Muscle layer of duodenum (tissue), 2 donors: ENCODE measurements at regions not wholly inside any gene's neighbourhood (a gene's known extent, or its start where the extent isn't known, plus 50 kb on each side); places are given as distances from the start of the nearest gene placed in this dataset.

Experiments used
- H3K27ac ChIP-seq: one replicate; pipeline ENCODE4 v1.7.0; 2013; ENCODE audit warnings: mild to moderate bottlenecking, low read length
- H3K27me3 ChIP-seq: one replicate; pipeline ENCODE4 v1.7.0; 2013; ENCODE audit warnings: low read depth, mild to moderate bottlenecking, control low read depth, low read length
- H3K36me3 ChIP-seq, 2 donors: one replicate each; pipeline ENCODE4 v1.7.0; 2013; ENCODE audit warnings: low read length in 2 of 2, control low read depth in 1 of 2, mild to moderate bottlenecking in 1 of 2; ENCODE audit not compliant: insufficient read depth in 2 of 2, control insufficient read depth in 1 of 2
- H3K4me1 ChIP-seq, 2 donors: one replicate each; pipeline ENCODE4 v1.7.0; 2013; ENCODE audit warnings: low read length in 2 of 2, mild to moderate bottlenecking in 2 of 2, control low read depth in 1 of 2, moderate library complexity in 1 of 2; ENCODE audit not compliant: insufficient read depth in 2 of 2, control insufficient read depth in 1 of 2
- H3K4me3 ChIP-seq, 2 donors: one replicate each; pipeline ENCODE4 v1.7.0; 2013; ENCODE audit warnings: low read length in 2 of 2, low read depth in 1 of 2, mild to moderate bottlenecking in 1 of 2
- H3K9me3 ChIP-seq, 2 donors: one replicate each; pipeline ENCODE4 v1.7.0; 2013; ENCODE audit warnings: low read length in 2 of 2, control low read depth in 1 of 2, mild to moderate bottlenecking in 1 of 2; ENCODE audit not compliant: control insufficient read depth in 1 of 2
- donor health status: healthy.

- H3K4me1 ChIP-seq: no peaks in the 10 kb centered on the region
- H3K27ac ChIP-seq: no peak overlapping the region
- no peaks in the 10 kb centered on the region for H3K27me3 ChIP-seq
- no peaks in the 10 kb centered on the region for H3K36me3 ChIP-seq
- no peaks in the 10 kb centered on the region for H3K9me3 ChIP-seq
- no peak overlapping the region for H3K4me3 ChIP-seq
Measured at GRCh38 chr2:133952896-133953295, 301.0 kb upstream of the MGAT5 start.

DNA sequence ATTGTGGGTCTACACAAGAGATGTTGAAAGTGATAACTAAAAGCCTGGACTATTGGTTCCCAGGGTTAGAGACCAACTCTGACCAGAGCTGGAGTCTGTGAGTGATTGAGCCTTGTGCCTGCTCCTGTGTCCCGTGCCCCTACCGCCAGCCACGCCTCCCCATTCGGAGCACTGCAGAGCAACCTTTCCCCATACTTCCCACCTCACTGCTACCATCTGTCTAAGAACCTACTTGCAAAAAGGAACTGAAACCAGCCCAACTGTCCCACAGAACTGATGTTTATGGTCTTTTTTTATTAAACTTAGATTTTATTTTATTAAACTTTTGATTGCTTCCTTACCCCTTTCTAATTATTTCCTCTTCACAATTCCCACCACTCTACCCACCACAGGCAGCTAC lies 300.3 kb upstream of the MGAT5 start:
- Histone ChIP-seq H3K9me3 (no peaks in the 10 kb centered on the region), H3K4me1 (no peaks in the 10 kb centered on the region), H3K36me3 (no peaks in the 10 kb centered on the region), H3K27ac (no peak overlapping the region), H3K4me3 (no peak overlapping the region), H3K27me3 (no peaks in the 10 kb centered on the region)

- Histone ChIP-seq H3K36me3 (no peaks in the 10 kb centered on the region), H3K27me3 (no peaks in the 10 kb centered on the region), H3K9me3 (no peaks in the 10 kb centered on the region), H3K4me1 (no peaks in the 10 kb centered on the region), H3K4me3 (no peak overlapping the region), H3K27ac (no peak overlapping the region)
Measured at GRCh38 chr2:133954636-133955035, 299.2 kb upstream of the MGAT5 start.

DNA sequence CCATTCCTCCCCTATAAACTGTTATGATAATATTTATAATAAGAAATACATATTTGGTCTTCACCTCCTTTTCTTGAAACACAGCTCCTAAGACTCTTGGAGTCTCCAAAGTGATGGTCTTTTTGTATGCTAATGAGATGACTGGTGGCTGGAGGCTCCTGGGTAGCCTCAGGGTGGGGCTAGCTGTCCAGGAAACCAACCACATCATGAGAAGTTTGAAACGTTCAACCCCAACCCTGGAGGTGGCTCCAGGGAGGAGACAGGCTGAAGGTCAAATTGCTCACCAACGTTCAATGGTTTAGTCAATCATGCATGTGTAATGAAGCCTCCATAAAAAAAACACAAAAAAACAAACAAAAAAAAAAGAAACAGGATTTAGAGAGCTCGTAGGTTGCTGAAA lies 298.7 kb upstream of the MGAT5 start:
- Histone ChIP-seq H3K4me3 (no peak overlapping the region), H3K27ac (no peak overlapping the region), H3K36me3 (no peaks in the 10 kb centered on the region), H3K27me3 (no peaks in the 10 kb centered on the region), H3K4me1 (no peaks in the 10 kb centered on the region), H3K9me3 (no peaks in the 10 kb centered on the region)

DNA sequence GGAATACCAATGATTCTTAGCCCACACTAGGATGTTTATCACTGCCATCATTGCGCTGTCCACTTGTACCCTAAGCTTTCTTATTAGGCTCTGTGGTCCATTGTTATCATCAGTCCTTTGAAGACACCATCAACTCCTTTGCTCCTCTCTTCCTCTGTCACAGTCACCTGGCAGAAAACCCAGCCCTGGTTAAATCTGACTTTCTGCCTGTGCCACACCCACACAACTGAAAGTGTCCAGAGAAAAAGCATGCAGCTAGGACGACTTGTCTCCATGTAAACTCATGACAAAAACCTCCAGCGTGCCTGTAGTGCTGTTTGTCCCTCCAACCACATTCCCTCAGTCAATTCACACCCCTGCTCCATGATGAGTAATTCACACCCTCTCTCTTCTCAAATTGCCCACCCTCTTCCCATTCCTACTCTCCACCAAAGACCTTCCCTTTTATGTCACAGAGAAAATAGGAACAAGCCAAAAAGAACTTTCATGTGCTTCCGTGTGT lies 297.4 kb upstream of the MGAT5 start:
- Histone ChIP-seq H3K27me3 (no peaks in the 10 kb centered on the region), H3K36me3 (no peaks in the 10 kb centered on the region), H3K4me3 (no peak overlapping the region), H3K9me3 (no peaks in the 10 kb centered on the region), H3K27ac (no peak overlapping the region), H3K4me1 (no peaks in the 10 kb centered on the region)

DNA sequence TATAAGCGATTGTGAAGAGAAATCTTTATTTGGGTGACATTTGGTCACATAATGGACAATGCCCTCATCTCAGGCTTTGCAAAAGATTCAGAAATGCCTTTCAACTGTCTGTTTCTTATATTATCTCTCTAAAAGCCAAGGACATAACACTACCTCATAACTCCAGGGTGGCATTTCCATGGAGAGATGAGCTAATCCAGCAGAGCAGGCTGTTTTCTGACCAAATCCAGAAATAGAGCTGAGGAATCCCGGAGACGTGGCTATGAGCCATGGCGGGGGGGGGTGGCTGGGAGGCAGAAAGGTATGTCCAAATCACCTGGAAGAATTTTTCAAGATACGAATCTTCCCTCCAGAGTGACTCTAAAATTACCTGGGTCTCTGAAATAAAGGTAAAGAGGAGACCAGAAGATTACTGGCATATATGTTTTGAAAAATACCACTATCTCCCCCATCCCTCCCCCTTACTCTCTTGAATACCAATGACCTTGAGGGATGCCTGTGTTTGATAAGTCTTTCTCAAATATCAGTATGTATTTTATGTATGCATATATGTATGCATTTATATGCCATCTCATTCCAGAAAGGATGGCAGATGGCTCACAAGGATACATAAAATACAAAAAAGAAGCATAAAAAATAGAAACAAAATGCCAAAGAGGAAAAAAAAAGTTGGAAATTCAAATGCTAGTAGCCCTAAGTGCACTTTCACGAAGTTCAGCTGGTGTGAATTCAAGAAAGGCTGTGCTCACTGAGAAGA lies 296.0 kb upstream of the MGAT5 start:
- Histone ChIP-seq H3K4me1 (no peaks in the 10 kb centered on the region), H3K9me3 (no peaks in the 10 kb centered on the region), H3K4me3 (no peak overlapping the region), H3K27ac (no peak overlapping the region), H3K27me3 (no peaks in the 10 kb centered on the region), H3K36me3 (no peaks in the 10 kb centered on the region)

DNA sequence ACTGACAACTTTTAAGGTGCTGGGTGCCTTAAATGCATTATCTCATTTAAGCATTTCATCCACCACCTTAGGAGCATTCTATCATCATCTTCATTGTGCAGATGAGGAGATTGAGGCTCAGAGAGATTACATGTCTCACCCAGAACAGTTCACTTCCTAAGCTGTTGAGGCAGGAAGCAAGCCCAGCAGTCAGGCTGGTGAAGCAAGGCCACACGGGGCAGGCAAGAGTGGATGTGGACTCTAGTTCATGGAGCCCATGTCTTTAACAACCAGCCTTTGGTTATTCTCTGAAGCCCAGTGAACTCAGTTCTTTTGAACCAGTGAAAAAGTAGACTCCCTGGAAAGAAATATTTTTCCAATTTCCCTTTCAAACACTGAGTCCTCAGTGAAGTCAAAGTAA lies 294.8 kb upstream of the MGAT5 start:
- Histone ChIP-seq H3K27ac (no peak overlapping the region), H3K27me3 (no peaks in the 10 kb centered on the region), H3K4me1 (no peaks in the 10 kb centered on the region), H3K9me3 (no peaks in the 10 kb centered on the region), H3K4me3 (no peak overlapping the region), H3K36me3 (no peaks in the 10 kb centered on the region)

- Histone ChIP-seq H3K4me3 (no peak overlapping the region), H3K9me3 (no peaks in the 10 kb centered on the region), H3K4me1 (no peaks in the 10 kb centered on the region), H3K27me3 (no peaks in the 10 kb centered on the region), H3K27ac (no peak overlapping the region), H3K36me3 (no peaks in the 10 kb centered on the region)
Measured at GRCh38 chr2:133966720-133967304, 287.1 kb upstream of the MGAT5 start.

DNA sequence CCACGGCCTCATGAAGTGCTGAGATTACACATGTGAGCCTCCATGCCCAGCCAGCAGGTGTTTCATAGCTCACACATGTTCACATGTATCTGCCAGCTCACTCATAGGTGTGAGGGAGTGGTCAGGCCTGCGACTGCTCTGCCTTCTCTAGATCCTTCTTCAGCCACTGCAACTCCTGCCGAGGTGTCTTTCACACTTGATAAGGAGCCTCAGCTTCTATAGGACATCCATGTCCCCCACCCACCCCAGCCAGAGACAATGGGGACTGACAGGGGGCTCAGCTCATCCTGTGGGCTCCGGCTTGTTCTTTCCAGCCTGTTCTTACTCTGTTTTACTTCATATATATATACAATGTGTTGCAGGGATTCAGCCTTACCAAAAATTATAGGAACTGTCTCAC lies 286.5 kb upstream of the MGAT5 start:
- H3K27me3 ChIP-seq: no peaks in the 10 kb centered on the region
- H3K36me3 ChIP-seq: no peaks in the 10 kb centered on the region
- no peak overlapping the region for H3K4me3 ChIP-seq
- H3K4me1 ChIP-seq: peaks cover 0 to 1% of the 10 kb centered on the region in 2 donors
- no peaks in the 10 kb centered on the region for H3K9me3 ChIP-seq
- no peak overlapping the region for H3K27ac ChIP-seq

DNA sequence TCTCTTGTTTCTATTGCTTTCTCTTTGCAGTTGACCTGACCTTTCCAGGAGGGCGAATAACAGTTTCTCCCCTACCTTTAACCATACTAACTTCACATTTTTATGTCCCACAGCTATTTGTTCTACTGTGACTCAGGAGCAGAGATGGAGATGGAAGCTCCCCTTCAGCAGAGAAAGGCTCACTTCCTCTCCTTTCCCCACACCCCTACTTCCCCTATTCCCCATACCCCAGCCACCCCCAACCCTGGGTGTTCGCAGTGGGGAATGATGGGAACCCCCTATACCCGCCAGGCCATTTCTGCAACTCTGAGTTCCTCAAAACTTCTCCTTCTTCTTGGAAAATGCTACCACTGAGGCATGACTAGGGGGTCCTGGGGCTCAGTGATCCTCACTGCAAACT lies 285.4 kb upstream of the MGAT5 start:
- Histone ChIP-seq H3K4me3 (no peak overlapping the region), H3K27ac (no peak overlapping the region), H3K27me3 (no peaks in the 10 kb centered on the region), H3K36me3 (no peaks in the 10 kb centered on the region), H3K4me1 (peaks cover 0 to 6% of the 10 kb centered on the region in 2 donors), H3K9me3 (no peaks in the 10 kb centered on the region)

DNA sequence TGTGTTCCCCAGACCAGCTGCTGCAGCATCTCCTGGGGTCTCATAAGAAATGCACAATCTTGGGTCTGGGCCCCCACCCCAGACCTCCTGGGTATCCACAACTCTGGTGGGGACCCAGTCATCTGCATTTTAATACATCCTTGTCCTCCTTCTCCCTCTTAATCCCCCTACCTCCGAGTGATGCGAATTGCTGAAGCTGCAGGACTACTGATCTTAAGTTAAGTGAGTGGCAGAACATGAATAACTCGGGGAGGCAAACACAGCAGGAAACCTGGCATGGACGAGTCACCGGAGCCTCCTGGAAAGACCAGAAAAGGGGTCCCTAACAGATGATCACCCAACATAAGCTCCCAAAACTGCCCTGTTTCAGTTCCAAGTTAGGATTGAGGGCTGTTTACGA lies 283.2 kb upstream of the MGAT5 start:
- no peaks in the 10 kb centered on the region for H3K9me3 ChIP-seq
- H3K4me1 ChIP-seq: peaks cover 0 to 6% of the 10 kb centered on the region in 2 donors
- no peak overlapping the region for H3K4me3 ChIP-seq
- no peaks in the 10 kb centered on the region for H3K36me3 ChIP-seq
- no peaks in the 10 kb centered on the region for H3K27me3 ChIP-seq
- H3K27ac ChIP-seq: no peak overlapping the region

GRCh38 chr2:133972297-133972696 lies 281.6 kb upstream of the MGAT5 start:
- no peak overlapping the region for H3K4me3 ChIP-seq
- H3K27me3 ChIP-seq: no peaks in the 10 kb centered on the region
- no peaks in the 10 kb centered on the region for H3K9me3 ChIP-seq
- H3K4me1 ChIP-seq: peaks cover 0 to 6% of the 10 kb centered on the region in 2 donors
- H3K27ac ChIP-seq: no peak overlapping the region
- H3K36me3 ChIP-seq: no peaks in the 10 kb centered on the region
